GM19238 (cell line): ENCODE measurements at regions not wholly inside any gene's neighbourhood (a gene's known extent, or its start where the extent isn't known, plus 50 kb on each side); places are given as distances from the start of the nearest gene placed in this dataset.
"Not testable (repeated sequence)": the region's sequence is repeated elsewhere in the genome, so short reads cannot be mapped to it uniquely, and the experiment has no call there.

Source experiments
- DNase-seq: peaks from one replicate; pipeline ENCODE4 v3.0.0; 2011; ENCODE audit warnings: low spot score; ENCODE audit not compliant: insufficient read length

DNA sequence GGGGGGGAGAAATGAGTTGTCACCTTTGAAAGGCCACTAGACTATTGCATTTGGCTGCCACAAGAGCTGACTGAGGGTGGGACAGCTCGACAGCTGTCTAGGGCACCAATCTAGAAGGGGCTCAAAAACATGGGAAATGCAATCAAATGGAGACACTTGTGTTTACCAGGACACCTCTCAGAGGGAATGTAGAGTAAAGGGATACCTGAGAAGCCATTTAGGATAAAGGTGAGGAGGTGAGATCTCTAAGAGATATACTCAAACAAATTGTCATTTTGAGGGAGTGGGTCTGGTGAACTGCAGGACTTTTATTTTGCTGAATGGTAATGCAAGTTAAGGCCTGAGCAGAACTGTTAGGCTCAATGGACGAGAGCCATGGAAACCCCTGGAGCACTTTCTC, 159.8 kb downstream of the DDX1 start:
- no peak for DNase-seq

DNA sequence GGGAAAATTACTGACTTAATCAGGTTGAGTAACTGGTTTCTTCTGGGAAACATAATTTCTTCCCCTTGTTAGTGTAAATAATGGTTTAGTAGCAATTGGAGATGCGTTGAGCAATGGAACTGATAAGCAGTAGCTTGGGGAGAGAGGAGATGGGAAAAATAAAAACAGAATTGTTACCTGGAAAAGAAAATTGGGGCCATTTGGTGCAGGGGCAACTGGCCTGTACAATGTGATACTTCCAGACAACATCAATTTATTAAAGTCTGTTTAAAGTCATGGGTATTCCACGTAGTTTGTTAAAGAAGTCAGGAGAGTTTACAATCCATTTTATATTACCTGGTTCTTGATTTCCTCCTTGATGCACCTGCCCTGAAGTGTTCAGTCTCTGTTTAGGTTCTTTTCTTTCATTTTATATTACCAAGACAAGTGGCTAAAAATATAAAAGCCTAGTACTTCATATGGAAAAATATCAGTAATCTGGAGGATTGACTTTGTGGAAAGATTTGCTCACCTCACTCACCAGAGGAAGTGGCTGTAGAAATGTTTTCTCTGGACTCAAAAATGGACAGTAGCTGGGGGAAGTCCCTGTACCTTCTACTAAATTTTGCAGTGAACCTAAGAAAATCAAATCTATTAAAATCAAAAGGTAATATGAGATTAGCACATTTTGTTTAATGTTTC, 161.0 kb downstream of the DDX1 start:
- no peak for DNase-seq

DNA sequence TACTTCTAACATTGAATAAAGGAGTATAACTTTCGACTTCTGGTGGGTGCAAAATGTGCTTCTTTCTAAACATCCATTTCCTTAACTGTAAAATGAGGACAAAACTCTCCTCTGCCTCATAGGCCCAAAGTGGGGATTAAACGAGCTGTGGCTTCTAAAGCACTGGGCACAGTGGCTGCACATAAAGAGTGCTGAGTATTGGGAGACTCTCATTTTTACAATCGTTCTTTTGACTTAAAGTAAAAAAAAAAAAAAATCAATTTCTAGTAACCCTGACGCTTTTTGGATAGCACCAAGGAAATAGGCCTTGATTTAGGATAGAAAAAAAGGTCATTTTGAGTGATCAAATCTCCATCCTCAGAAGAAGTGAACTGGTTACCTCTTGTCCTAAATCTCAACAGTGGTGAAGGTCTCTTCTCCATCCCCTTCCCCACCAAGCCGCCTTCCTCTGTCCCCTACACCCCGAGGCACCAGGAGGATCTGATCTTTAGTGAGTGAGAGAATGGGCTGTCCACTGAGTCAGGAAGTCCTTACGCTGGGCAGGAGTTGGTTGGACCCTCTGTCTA, 161.6 kb downstream of the DDX1 start:
- no peak for DNase-seq

DNA sequence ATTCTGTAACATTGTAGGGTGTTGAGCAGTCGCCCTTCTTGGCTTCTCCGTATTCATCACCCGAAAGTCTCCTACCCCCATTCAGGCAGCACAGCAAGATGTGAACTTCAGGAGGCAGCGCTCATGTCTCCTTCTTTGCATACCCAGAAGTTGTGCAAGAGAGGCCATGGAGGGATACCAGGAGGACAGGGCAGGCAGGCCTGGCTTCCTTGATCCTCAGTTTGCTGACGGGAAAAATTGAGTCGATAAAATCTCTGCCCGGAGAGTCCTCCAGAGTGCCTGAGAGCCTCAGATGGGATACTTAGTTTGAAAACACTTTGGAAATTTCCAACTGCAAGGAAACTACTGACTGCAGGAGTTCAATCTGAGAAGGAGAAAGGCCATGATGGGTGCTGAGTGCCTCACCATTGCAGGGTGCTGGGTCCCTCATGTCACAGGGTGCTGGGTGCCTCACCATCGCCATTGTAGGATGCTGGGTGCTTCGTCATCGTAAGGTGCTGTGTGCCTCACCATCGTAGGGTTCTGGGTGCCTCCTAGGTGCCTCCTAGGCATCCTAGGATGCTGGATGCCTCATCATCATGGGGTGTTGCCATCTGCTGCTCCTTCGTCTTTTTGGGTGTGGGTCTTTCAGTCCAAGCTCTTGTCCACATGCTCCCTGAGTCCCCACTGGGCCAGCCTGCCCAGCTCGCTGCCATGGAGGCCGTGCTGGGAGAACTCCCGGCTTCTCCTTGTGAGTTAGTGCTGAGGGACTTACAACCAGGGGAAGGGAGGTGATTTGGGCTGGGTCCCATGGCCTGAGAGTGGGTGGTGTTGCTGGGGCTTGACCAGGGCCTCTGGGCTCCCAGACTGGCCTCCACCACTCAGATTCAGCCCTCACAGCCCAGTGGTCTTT, 162.4 kb downstream of the DDX1 start:
- DNase-seq: no peak

DNA sequence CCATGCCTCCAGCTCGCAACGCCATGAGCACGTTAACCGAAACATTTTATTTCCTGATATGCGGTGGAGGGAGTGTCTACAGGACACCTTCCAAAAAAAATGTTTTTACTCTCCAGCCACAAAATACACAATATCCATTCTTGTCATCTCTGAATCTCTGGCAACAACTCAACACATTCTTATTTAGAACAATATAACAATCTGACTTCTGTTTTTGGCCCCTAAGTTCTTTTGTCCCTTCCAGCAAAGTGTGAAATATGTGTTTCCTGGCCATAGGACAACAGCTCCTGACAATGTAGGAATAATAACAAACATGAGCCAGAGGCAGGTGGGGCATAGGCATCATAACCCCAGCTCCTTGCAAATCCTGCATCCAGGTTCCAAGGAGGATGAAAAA, 163.0 kb downstream of the DDX1 start:
- DNase-seq: no peak

DNA sequence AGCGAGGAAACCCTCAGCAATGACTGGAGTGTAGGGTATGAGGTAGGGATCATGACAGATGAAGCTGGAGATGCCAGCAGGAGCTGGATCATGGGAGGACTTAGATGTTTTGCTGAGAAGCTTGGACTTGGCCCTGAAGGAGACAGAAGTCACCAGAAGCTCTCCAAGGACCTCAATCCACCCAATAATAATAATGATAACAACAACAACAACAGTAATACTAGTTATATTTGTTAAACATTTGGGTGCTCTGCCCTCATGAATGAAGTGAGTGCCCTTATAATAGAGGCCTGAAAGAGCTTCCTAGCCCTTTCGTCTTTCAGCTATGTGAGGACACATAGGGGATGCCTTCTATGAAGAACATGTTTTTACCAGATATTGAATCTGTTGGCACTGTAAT, 163.9 kb downstream of the DDX1 start:
- no peak for DNase-seq

DNA sequence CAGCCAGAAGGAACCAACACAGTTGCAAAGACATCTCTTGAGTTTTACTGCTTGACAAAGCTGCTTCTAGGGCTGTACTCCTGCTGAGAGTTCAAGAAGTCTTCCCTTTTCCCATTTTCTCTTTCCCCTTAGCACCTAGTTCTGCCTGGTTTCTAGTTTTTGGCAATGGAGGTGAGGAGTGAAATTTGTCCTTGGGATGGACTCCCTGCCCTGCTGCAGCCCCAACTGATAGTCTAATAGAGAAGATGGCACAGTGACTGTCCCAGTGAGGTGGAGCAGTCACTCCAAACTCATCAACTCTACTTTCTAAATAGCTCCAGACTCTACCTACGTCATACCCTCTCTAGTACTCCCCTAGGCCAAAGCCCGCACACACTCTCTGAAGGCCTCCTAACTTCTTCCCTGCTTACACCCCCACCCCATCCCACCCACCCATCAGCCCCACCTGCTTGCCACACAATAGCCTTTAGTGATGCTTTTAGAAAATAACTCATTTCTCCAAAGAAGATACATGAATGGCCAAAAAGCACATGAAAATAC, 164.4 kb downstream of the DDX1 start:
- no peak for DNase-seq

DNA sequence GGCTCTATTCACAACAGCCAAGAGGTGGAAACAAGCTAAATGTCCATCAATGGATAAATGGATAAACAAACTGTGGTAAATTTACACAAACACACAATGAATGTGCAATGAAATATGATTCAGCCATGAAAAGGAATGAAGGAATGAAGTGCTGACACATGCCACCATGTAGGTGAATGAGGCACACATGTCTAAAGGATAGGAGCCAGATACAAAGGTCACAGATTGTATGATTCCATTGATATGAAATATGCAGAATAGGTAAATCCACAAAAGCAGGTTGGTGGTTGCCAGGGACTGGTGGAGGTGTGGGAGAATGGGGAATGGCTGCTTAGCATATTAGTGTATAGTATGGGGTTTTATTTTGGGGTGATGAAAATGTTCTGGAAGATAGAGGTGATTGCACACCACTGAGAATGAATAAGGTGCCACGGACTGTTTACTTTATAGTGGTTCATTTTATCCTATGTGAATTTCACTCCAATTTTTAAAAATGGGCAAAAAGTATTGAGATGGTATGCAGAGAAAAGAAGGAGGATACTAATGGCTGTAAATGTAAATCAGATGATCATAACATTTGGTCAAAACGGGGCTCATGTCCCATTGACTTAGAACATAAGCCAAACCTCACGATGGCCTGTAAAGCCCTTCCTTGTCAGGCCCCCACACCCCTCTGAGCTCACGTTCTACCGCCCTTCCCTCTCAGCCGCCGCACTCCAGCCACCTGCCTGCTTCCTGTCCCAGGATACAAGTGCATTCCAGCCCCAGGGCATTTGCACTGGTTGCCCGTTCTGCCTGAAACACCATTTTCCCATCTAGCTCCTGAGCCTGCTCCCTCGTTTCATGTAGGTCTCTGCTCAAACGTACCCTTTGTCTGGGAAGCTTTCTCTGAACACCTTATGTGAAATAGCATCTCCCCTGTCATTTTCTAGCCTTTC, 165.5 kb downstream of the DDX1 start:
- DNase-seq: no peak

DNA sequence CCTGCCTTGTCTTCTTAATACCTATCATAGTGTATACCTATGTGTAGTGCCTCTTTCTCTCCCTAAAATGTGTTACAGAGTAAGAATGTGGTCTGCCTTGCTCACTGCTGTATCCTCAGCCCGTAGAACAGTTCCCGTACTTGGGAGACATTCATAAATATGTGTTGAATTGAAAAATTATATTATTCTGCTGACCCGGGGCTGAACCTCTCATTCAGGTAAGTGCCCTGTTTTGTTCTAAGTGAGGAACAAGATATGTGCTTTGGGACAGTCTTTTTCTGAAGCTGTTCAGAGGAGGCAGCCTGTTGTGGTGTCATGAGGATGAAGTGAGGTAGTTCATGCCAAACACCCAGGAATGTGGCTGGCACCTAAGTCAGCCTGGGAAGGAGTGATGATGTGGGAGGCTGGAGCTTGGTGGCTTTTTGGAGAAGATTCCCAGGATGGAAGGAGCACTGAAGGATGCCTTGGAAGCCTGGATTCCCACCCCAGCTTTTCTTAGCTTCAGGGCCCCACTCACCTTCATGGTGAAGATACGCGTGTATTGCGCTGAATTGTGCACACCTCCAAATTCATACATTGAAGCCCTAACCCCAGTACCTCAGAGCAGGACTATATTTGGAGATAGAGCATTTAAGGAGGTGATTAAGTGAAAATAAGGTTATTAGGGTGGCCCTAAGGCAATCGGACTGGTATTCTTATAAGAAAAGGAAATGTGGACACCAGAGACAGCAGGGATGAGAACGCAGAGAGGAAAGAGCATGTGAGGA, 166.3 kb downstream of the DDX1 start:
- DNase-seq: no peak

DNA sequence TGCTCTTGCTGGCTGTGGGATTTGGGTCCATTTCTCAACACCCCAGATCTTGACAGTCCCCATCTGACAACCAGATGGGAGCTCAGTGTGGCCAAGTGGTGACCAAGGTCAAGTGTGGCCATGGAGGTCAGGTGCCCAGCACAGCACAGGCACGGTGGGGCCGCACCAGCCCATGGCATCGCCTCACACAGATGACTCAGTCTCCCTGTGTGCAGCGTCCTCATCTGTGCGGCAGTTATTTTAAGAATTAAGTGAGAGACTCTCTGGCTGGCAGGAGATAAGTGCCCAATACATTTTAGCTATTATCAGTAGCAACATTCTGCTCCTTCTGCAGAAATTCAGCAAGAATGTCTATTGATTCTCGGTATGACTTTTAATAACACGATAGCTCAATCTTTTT, 167.2 kb downstream of the DDX1 start:
- DNase-seq: no peak

DNA sequence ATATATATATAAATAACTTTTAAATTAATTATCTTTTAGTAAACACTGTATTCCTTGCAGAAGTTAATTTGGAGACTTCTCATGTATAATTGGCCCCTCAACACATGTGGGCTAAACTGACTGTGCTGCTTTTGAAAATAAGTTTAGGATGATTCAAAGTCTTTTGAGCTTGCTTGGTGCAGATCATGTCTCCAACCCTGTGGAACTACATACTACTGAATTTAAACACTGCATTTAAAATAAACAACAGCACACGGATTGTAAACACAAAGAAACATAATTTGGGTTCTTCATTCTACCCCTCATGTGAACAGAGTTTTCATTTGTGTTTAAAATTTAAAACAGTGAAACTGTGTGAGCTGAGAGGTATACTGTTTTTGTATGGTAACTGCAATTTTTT, 167.7 kb downstream of the DDX1 start:
- no peak for DNase-seq

DNA sequence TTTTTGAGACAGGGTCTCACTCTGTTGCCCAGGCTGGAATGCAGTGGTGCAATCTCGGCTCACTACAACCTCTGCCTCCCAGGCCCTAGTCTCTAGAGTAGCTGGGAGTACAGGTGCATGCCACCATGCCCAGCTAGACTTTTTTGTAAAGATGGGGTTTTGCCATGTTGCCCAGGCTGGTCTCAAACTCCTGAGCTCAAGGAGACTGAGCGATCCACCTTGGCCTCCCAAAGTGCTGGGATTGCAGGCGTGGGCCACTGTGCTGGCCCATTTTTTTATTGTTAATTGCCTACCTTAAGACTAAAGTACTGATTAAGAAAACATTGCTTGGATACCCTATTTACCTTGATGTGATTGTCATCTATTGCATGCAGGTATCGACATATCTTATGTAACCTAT, 168.1 kb downstream of the DDX1 start:
- DNase-seq: not testable (repeated sequence)

DNA sequence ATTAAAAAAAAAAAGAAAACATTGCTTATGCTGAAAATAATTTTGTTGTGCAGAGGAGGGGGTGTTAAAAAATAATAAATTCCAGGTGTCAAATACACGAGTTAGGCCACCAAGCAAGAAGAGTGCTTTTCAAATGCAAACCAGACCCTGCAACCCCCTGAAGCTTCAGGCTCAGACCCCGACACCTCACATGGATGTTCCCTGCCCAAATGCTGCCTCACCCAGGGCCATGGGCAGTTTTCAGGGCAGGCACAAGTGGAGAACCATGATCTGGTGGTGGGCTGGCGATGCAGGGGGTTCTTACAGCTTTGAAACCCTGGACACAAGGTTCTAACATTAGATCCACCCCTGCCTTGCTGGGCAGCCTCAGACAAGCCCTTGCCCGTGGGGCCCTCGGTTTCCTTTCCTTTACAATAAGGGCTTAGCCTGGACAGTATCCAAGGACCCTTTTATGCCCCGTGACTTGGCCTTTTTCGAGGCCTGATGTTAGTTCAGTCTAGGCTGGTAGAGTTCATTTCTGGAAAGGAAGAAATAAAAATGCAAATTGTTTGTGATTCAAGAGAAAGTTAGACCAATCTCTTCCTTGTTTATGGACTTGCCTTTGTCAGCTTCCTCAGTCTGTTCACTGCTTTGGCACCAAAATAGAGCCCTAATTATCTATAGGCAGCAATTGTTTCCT, 168.7 kb downstream of the DDX1 start:
- DNase-seq: no peak

DNA sequence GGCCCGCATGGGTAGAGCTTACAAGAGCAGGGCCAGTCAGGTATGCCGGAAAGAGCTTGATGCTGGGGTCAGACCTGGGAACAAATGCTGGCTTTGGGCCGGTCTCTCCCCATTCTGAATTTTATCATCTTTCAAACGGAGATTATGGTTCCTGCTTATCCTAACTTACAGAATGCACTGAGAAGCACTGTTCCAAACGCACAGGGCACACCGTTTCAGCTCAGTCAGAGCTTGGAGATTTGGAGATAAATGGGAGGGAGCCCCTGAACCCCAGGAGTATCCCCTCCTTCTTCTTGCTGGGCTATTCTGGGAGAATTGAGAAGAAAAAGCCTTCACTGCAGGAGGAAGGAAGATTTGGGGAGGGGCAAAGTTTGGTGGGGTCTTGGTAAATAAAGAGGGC, 169.4 kb downstream of the DDX1 start:
- DNase-seq: no peak

DNA sequence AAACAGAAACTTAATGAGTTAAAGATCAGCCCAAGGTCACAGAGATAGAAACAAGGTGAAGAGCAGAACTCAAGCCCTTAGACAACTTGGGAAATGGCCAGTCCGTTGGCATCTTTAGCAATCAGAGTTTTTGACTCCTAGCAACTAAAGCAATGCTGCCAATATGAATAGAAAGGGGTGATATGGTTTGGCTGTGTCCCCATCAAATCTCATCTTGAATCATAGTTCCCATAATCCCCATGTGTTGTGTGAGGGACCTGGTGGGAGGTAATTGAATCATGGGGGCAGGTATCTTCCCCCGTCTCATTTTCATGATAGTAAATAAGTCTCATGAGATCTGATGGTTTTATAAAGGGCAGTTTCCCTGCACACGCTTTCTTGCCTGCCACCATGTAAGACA, 170.2 kb downstream of the DDX1 start:
- DNase-seq: no peak

DNA sequence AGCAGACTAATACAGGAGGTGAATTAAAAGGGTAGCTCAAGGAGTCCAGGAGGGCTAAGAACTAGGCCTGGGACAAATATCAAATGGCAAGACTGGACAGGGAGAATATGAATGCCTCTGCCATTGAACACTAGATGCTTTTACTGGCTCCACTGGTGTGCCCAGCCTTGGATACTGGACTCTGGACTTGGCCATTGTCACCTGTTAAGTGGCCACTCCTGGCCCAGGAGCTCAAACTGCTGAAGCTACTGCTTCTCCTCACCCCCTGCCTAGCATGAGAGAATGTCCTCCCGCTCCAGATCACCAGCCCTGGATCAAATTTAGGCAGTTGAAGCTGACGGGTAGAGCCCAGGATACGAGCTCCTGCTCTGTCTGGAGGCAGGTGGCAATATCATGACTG, 170.8 kb downstream of the DDX1 start:
- no peak for DNase-seq

DNA sequence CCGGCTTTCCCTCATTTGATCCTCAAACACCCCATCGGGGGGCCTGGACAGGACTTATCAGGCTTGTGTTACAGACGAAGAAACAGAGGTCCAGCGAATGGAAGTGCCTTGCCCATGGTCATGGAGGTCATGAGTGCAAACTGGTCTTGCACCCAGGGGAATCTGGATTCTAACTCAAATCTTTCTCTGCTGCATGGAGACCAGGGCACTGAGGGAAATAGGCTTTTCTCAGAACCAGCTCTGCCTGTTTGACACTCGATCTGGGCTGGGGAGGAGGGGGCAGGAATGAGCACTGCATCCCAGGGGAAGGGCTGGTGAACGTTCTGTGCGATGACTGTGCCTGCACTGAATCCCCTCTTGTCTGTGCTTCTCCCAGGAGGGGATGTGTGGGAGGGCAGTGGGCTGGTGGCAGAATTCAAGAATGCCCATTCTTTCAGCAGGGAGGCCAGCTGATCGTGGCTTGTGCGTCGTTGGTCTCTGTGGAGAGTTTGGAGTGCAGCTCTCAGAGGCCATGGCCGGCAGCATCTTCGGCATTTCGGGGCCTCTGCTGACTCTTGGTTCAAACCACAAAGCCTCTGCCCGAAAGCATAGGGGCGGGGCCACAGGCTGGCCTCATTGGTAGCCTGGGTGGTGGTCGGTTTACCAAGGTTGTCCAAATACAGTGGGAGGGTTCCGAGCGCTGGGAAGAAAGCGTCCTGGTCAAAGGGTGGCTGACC, 171.6 kb downstream of the DDX1 start:
- DNase-seq: no peak

DNA sequence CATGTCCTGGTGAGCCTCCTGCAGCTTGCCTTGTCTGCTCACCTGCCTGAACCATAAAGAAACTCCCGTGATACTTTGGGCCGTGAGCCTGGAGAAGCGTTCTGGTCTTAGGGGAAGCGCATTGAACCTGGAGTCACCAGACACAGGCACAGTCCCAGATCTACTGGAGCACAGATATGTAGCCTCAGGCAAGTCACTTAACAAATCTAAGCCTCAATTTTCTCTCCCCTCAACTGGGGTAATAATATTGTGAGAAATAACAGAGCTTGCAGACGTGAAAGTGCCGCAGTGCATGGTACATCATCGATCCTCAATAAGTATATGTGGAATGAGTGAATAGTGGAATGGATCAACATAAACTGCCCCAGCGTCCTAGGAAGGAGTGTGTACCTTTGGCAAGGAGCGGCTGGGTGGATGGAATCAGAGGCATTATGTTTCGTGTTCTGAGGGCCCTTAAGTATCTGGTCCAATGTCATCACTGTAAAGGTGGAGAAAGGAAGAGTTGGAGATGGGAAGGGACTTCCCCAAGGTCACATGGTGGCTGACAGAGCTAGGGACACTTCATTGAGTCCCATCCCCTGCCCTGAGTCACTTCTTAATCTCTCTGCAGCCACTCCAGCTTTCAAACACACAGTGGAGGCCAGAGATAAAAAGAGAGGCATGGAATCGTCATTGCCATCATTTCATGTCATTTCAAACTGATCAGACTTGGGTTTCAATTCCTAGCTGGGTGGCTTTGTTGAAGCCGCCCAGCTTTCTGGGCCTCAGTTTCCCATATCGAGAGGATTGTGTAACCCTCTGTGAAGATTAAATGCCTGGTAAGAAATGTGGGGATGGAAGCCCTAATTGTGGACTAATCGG, 172.4 kb downstream of the DDX1 start:
- DNase-seq: no peak
